NCI-H748 treated with DMSO at 0.1 percent for 48 hours (cell line): ENCODE measurements at regions not wholly inside any gene's neighbourhood (a gene's known extent, or its start where the extent isn't known, plus 50 kb on each side); places are given as distances from the start of the nearest gene placed in this dataset.
"Not testable (repeated sequence)": the region's sequence is repeated elsewhere in the genome, so short reads cannot be mapped to it uniquely, and the experiment has no call there.

ENCODE experiments used
- DNase-seq: peaks from one replicate; lab custom pipeline; 2025; lab: John Stamatoyannopoulos, UW

- no peak for DNase-seq
Observed at GRCh38 chr4:131470360-131470759, 1678.7 kb upstream of the PCDH10 start.

GRCh38 chr4:131488772-131489171 is 1660.3 kb upstream of the PCDH10 start:
- DNase-seq: no peak

GRCh38 chr4:131496211-131496610 is 1652.9 kb upstream of the PCDH10 start:
- DNase-seq: not testable (repeated sequence)

GRCh38 chr4:131499141-131499873 is 1649.8 kb upstream of the PCDH10 start:
- no peak for DNase-seq

GRCh38 chr4:131509521-131509920 is 1639.6 kb upstream of the PCDH10 start:
- DNase-seq: no peak

- no peak for DNase-seq
Observed at GRCh38 chr4:131526686-131527085, 1622.4 kb upstream of the PCDH10 start.

GRCh38 chr4:131531087-131531486 is 1618.0 kb upstream of the PCDH10 start:
- no peak for DNase-seq

- no peak for DNase-seq
Observed at GRCh38 chr4:131534944-131535645, 1614.0 kb upstream of the PCDH10 start.

GRCh38 chr4:131540256-131540655 is 1608.8 kb upstream of the PCDH10 start:
- DNase-seq: no peak

- DNase-seq: no peak
Observed at GRCh38 chr4:131547506-131547981, 1601.5 kb upstream of the PCDH10 start.

- DNase-seq: no peak
Observed at GRCh38 chr4:131551306-131551705, 1597.8 kb upstream of the PCDH10 start.

- no peak for DNase-seq
Observed at GRCh38 chr4:131566026-131566425, 1583.1 kb upstream of the PCDH10 start.

- no peak for DNase-seq
Observed at GRCh38 chr4:131584587-131584986, 1564.5 kb upstream of the PCDH10 start.

GRCh38 chr4:131595140-131595539 is 1554.0 kb upstream of the PCDH10 start:
- no peak for DNase-seq

- DNase-seq: no peak
Observed at GRCh38 chr4:131603705-131604104, 1545.4 kb upstream of the PCDH10 start.

- no peak for DNase-seq
Observed at GRCh38 chr4:131609039-131609438, 1540.1 kb upstream of the PCDH10 start.

- not testable (repeated sequence) for DNase-seq
Observed at GRCh38 chr4:131610517-131610916, 1538.6 kb upstream of the PCDH10 start.

GRCh38 chr4:131613086-131613823 is 1535.8 kb upstream of the PCDH10 start:
- DNase-seq: no peak

- no peak for DNase-seq
Observed at GRCh38 chr4:131613824-131614216, 1535.3 kb upstream of the PCDH10 start.

- no peak for DNase-seq
Observed at GRCh38 chr4:131632877-131633276, 1516.2 kb upstream of the PCDH10 start.

GRCh38 chr4:131635191-131635590 is 1513.9 kb upstream of the PCDH10 start:
- DNase-seq: no peak

GRCh38 chr4:131638781-131639180 is 1510.3 kb upstream of the PCDH10 start:
- DNase-seq: no peak

GRCh38 chr4:131644619-131645018 is 1504.5 kb upstream of the PCDH10 start:
- DNase-seq: no peak
